HEK293 (cell line): ENCODE measurements at regions not wholly inside any gene's neighbourhood (a gene's known extent, or its start where the extent isn't known, plus 50 kb on each side); places are given as distances from the start of the nearest gene placed in this dataset.

Source experiments
- CTCF ChIA-PET: fragments of 350-600 bp; formaldehyde crosslinking; extraction: SDS; loops from one replicate; lab custom pipeline; 2021; ENCODE audit warnings: antibody characterized with exemption; lab: Yijun Ruan, JAX
- POLR2A ChIA-PET: fragments of 300-600 bp; formaldehyde crosslinking; extraction: SDS; loops from one replicate; lab custom pipeline; 2020; ENCODE audit warnings: antibody characterized with exemption, inconsistent platforms; lab: Yijun Ruan, JAX
- H3K27ac ChIP-seq: fragments of 200-500 bp; sonication (Bioruptor generic); 2 replicates; pipeline ENCODE4 v1.5.1; 2014; ENCODE audit warnings: low read depth, low read length, control low read depth, inconsistent platforms; ENCODE audit errors: extremely low read depth
- H3K36me3 ChIP-seq, 2 experiments: fragments of 200-500 bp in 1 of 2; sonication (Bioruptor generic) in 1 of 2; 1 replicate in 1 of 2; 2 replicates in 1 of 2; pipeline ENCODE4 v1.5.1; 2014 to 2017; ENCODE audit warnings: inconsistent platforms in 2 of 2, low read length in 2 of 2; ENCODE audit not compliant: control insufficient read depth in 2 of 2, insufficient read depth in 1 of 2
- H3K4me1 ChIP-seq: fragments of 200-500 bp; sonication (Bioruptor generic); 2 replicates; pipeline ENCODE4 v1.5.1; 2014; ENCODE audit warnings: mild to moderate bottlenecking, low read length, inconsistent platforms; ENCODE audit not compliant: control insufficient read depth, insufficient read depth
- H3K4me3 ChIP-seq: 2 replicates; pipeline ENCODE4 v1.5.1; 2011; ENCODE audit warnings: low read depth, mild to moderate bottlenecking, control low read depth, low read length, moderate library complexity
- H3K9me3 ChIP-seq: fragments of 200-500 bp; sonication (Bioruptor generic); 2 replicates; pipeline ENCODE4 v1.5.1; 2014; ENCODE audit warnings: low read depth, low read length, inconsistent platforms; ENCODE audit not compliant: control insufficient read depth, insufficient read depth
- BCL11B ChIP-seq: fragments of 450-650 bp; formaldehyde crosslinking; IDR thresholded peaks from 2 replicates; pipeline ENCODE4 v1.5.1; 2016; ENCODE audit warnings: low read depth, missing biosample characterization, missing genetic modification characterization
- GLIS2 ChIP-seq: fragments of 450-650 bp; formaldehyde crosslinking; IDR thresholded peaks from 2 replicates; pipeline ENCODE4 v1.5.1; 2016; ENCODE audit warnings: missing biosample characterization, missing genetic modification characterization
- IKZF3 ChIP-seq: fragments of 450-650 bp; IDR thresholded peaks from 2 replicates; pipeline ENCODE4 v1.5.0; 2018; ENCODE audit warnings: missing biosample characterization, mild to moderate bottlenecking, missing genetic modification characterization, moderate library complexity
- INSM2 ChIP-seq: fragments of 450-650 bp; formaldehyde crosslinking; IDR thresholded peaks from 2 replicates; pipeline ENCODE4 v1.5.1; 2016; ENCODE audit warnings: missing biosample characterization, missing genetic modification characterization
- MZF1 ChIP-seq: fragments of 450-650 bp; formaldehyde crosslinking; IDR thresholded peaks from 2 replicates; pipeline ENCODE4 v1.5.1; 2017; ENCODE audit warnings: missing biosample characterization, missing genetic modification characterization, borderline replicate concordance
- RBAK ChIP-seq: fragments of 450-650 bp; formaldehyde crosslinking; IDR thresholded peaks from 2 replicates; pipeline ENCODE4 v1.5.1; 2016; ENCODE audit warnings: missing biosample characterization, missing genetic modification characterization
- YY1 ChIP-seq: fragments of 450-650 bp; formaldehyde crosslinking; IDR thresholded peaks from 2 replicates; pipeline ENCODE4 v1.5.1; 2018; ENCODE audit warnings: missing biosample characterization, missing genetic modification characterization
- ZNF112 ChIP-seq: fragments of 450-650 bp; formaldehyde crosslinking; IDR thresholded peaks from 2 replicates; pipeline ENCODE4 v1.5.0; 2017; ENCODE audit warnings: missing biosample characterization, missing genetic modification characterization
- ZNF223 ChIP-seq: fragments of 450-650 bp; formaldehyde crosslinking; IDR thresholded peaks from 2 replicates; pipeline ENCODE4 v1.5.1; 2016; ENCODE audit warnings: missing biosample characterization, missing genetic modification characterization
- ZNF248 ChIP-seq: fragments of 450-650 bp; formaldehyde crosslinking; IDR thresholded peaks from 2 replicates; pipeline ENCODE4 v1.5.1; 2017; ENCODE audit warnings: missing biosample characterization, missing genetic modification characterization
- ZNF354C ChIP-seq: fragments of 450-650 bp; formaldehyde crosslinking; IDR thresholded peaks from 2 replicates; pipeline ENCODE4 v1.5.1; 2016; ENCODE audit warnings: missing biosample characterization, missing genetic modification characterization, low read depth, borderline replicate concordance
- ZNF391 ChIP-seq: fragments of 450-650 bp; formaldehyde crosslinking; IDR thresholded peaks from 2 replicates; pipeline ENCODE4 v1.5.1; 2016; ENCODE audit warnings: low read depth, missing biosample characterization, missing genetic modification characterization, borderline replicate concordance
- ZNF416 ChIP-seq: fragments of 450-650 bp; formaldehyde crosslinking; IDR thresholded peaks from 2 replicates; pipeline ENCODE4 v1.5.1; 2016; ENCODE audit warnings: missing biosample characterization, missing genetic modification characterization
- ZNF426 ChIP-seq: fragments of 450-650 bp; formaldehyde crosslinking; IDR thresholded peaks from 2 replicates; pipeline ENCODE4 v1.5.1; 2017; ENCODE audit warnings: missing biosample characterization, missing genetic modification characterization, mild to moderate bottlenecking, inconsistent platforms, moderate library complexity
- ZNF488 ChIP-seq: fragments of 450-650 bp; formaldehyde crosslinking; IDR thresholded peaks from 2 replicates; pipeline ENCODE4 v1.5.1; 2016; ENCODE audit warnings: missing biosample characterization, missing genetic modification characterization
- ZNF645 ChIP-seq: fragments of 450-650 bp; formaldehyde crosslinking; IDR thresholded peaks from 2 replicates; pipeline ENCODE4; 2016; ENCODE audit warnings: missing biosample characterization, missing genetic modification characterization
- ZNF658 ChIP-seq: fragments of 450-650 bp; formaldehyde crosslinking; IDR thresholded peaks from 2 replicates; pipeline ENCODE4; 2016; ENCODE audit warnings: missing biosample characterization, missing genetic modification characterization
- ZNF777 ChIP-seq: fragments of 450-650 bp; formaldehyde crosslinking; IDR thresholded peaks from 2 replicates; pipeline ENCODE4 v1.5.1; 2017; ENCODE audit warnings: missing biosample characterization, missing genetic modification characterization, borderline replicate concordance
- ZNF792 ChIP-seq: fragments of 450-650 bp; formaldehyde crosslinking; IDR thresholded peaks from 2 replicates; pipeline ENCODE4 v1.5.1; 2016; ENCODE audit warnings: missing biosample characterization, missing genetic modification characterization
- TF ChIP-seq, protein P1 (sequence below): fragments of 450-650 bp; formaldehyde crosslinking; IDR thresholded peaks from 2 replicates; pipeline ENCODE4 v1.5.1; 2017; ENCODE audit warnings: missing biosample characterization, missing genetic modification characterization
- TF ChIP-seq, protein P2 (sequence below): fragments of 450-650 bp; formaldehyde crosslinking; IDR thresholded peaks from 2 replicates; pipeline ENCODE4 v1.5.1; 2016; ENCODE audit warnings: missing biosample characterization, missing genetic modification characterization, borderline replicate concordance

DNA sequence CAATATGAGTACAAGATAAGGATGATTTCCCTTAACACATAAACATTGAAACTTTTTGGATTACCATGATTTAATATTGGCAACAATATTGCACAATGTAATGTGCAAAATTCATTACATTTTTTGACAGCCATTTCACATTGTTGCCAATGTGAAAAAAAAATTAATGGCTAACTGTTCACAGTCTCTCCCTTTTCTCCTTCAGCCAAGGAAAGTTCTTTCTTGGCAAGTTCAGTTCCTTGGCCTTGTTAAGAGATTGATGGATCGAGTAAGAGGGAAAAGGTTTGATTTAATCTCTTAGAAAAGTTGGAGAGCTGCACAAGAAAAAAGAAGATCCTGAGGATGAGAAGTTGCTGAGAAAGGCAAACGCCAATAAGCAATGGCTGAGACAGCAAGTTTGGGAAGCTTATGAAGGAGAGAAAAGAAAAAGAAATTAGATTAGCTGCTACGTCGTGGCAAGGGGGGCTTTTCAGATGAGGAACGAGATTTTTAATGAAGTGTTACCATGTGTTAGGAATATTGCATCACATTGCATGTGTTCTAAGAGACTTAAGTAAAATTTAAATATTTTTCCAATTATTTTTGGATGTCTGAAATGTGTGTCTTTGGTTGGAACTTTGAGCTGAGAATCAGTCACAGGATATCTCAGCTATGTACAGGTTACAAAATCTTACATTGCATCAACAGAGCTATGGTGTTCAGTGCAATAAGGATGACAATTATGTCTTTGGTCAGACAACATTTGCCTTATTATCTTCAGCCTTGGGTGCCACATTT is 61.4 kb upstream of the ZNF280D start:
- H3K4me1 ChIP-seq: no peaks in the 10 kb centered on the region
- H3K9me3 ChIP-seq: no peaks in the 10 kb centered on the region
- H3K4me3 ChIP-seq: no peak overlapping the region
- no peaks in the 10 kb centered on the region for H3K36me3 ChIP-seq
- no peak overlapping the region for H3K27ac ChIP-seq
- POLR2A ChIA-PET: interaction anchor here (0.6 kb wide), 1 partner anchor 341 kb away, joined by 5 read pairs; no protein-coding TSS in a partner anchor
- CTCF ChIA-PET: no interaction called here
- no peak for TF ChIP-seq ZNF354C (tag by site-specific recombination)
- no peak for TF ChIP-seq RBAK (tag by site-specific recombination)
- no peak for TF ChIP-seq GLIS2 (tag by site-specific recombination)
- no peak for TF ChIP-seq ZNF248 (tag by site-specific recombination)
- TF ChIP-seq MZF1 (tag by site-specific recombination): no peak
- no peak for TF ChIP-seq ZNF416 (tag by site-specific recombination)
- TF ChIP-seq, protein P1, sequence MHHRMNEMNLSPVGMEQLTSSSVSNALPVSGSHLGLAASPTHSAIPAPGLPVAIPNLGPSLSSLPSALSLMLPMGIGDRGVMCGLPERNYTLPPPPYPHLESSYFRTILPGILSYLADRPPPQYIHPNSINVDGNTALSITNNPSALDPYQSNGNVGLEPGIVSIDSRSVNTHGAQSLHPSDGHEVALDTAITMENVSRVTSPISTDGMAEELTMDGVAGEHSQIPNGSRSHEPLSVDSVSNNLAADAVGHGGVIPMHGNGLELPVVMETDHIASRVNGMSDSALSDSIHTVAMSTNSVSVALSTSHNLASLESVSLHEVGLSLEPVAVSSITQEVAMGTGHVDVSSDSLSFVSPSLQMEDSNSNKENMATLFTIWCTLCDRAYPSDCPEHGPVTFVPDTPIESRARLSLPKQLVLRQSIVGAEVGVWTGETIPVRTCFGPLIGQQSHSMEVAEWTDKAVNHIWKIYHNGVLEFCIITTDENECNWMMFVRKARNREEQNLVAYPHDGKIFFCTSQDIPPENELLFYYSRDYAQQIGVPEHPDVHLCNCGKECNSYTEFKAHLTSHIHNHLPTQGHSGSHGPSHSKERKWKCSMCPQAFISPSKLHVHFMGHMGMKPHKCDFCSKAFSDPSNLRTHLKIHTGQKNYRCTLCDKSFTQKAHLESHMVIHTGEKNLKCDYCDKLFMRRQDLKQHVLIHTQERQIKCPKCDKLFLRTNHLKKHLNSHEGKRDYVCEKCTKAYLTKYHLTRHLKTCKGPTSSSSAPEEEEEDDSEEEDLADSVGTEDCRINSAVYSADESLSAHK (tag by site-specific recombination): no peak

GRCh38 chr15:56794165-56794552 is 60.9 kb upstream of the ZNF280D start:
- TF ChIP-seq YY1 (tag by site-specific recombination) (no peak), ZNF391 (tag by site-specific recombination) (no peak), ZNF488 (tag by site-specific recombination) (no peak), ZNF777 (tag by site-specific recombination) (no peak), BCL11B (no peak), ZNF112 (tag by site-specific recombination) (no peak), ZNF426 (no peak), ZNF645 (tag by site-specific recombination) (no peak), ZNF792 (tag by site-specific recombination) (no peak), IKZF3 (tag by site-specific recombination) (no peak), ZNF223 (tag by site-specific recombination) (no peak), INSM2 (tag by site-specific recombination) (no peak), ZNF658 (no peak)
- TF ChIP-seq, protein P2, sequence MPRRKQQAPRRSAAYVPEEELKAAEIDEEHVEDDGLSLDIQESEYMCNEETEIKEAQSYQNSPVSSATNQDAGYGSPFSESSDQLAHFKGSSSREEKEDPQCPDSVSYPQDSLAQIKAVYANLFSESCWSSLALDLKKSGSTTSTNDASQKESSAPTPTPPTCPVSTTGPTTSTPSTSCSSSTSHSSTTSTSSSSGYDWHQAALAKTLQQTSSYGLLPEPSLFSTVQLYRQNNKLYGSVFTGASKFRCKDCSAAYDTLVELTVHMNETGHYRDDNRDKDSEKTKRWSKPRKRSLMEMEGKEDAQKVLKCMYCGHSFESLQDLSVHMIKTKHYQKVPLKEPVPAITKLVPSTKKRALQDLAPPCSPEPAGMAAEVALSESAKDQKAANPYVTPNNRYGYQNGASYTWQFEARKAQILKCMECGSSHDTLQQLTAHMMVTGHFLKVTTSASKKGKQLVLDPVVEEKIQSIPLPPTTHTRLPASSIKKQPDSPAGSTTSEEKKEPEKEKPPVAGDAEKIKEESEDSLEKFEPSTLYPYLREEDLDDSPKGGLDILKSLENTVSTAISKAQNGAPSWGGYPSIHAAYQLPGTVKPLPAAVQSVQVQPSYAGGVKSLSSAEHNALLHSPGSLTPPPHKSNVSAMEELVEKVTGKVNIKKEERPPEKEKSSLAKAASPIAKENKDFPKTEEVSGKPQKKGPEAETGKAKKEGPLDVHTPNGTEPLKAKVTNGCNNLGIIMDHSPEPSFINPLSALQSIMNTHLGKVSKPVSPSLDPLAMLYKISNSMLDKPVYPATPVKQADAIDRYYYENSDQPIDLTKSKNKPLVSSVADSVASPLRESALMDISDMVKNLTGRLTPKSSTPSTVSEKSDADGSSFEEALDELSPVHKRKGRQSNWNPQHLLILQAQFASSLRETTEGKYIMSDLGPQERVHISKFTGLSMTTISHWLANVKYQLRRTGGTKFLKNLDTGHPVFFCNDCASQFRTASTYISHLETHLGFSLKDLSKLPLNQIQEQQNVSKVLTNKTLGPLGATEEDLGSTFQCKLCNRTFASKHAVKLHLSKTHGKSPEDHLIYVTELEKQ (tag by site-specific recombination): no peak
- TF ChIP-seq, protein P1 (tag by site-specific recombination): no peak
- Histone ChIP-seq H3K9me3 (no peaks in the 10 kb centered on the region), H3K4me3 (no peak overlapping the region), H3K36me3 (no peaks in the 10 kb centered on the region), H3K27ac (no peak overlapping the region), H3K4me1 (no peaks in the 10 kb centered on the region)
- CTCF ChIA-PET: interaction anchor here (0.6 kb wide), 1 partner anchor 497 kb away, joined by 3 read pairs; no protein-coding TSS in a partner anchor
- POLR2A ChIA-PET: interaction anchor here (0.6 kb wide), 1 partner anchor 342 kb away, joined by 5 read pairs; no protein-coding TSS in a partner anchor
